Glomerular endothelial cell (primary cell): ENCODE measurements at regions not wholly inside any gene's neighbourhood (a gene's known extent, or its start where the extent isn't known, plus 50 kb on each side); places are given as distances from the start of the nearest gene placed in this dataset.
"Not testable (repeated sequence)": the region's sequence is repeated elsewhere in the genome, so short reads cannot be mapped to it uniquely, and the experiment has no call there.

Experiments
- DNase-seq: peaks from one replicate; pipeline ENCODE4 v3.0.0-alpha.2; 2011; ENCODE audit warnings: low read depth, low spot score; ENCODE audit errors: extremely low read depth

GRCh38 chr21:35583566-35584216 is 476.6 kb downstream of the SETD4 start:
- DNase-seq, result no peak

GRCh38 chr21:35582731-35583130 is 477.6 kb downstream of the SETD4 start:
- DNase-seq, result no peak

GRCh38 chr21:35581640-35582039 is 478.7 kb downstream of the SETD4 start:
- no peak for DNase-seq

GRCh38 chr21:35579520-35580293 is 480.6 kb downstream of the SETD4 start:
- DNase-seq, result no peak

- no peak for DNase-seq
These were observed 481.4 kb downstream of the SETD4 start for GRCh38 chr21:35578831-35579471.

GRCh38 chr21:35578347-35578782 is 482.0 kb downstream of the SETD4 start:
- no peak for DNase-seq

GRCh38 chr21:35575280-35575915 is 484.9 kb downstream of the SETD4 start:
- no peak for DNase-seq

GRCh38 chr21:35573472-35574374 is 486.6 kb downstream of the SETD4 start:
- DNase-seq, result no peak

- DNase-seq, result no peak
These were observed 488.4 kb downstream of the SETD4 start for GRCh38 chr21:35571910-35572309.

- no peak for DNase-seq
These were observed 491.7 kb downstream of the SETD4 start for GRCh38 chr21:35568643-35569042.

- DNase-seq, result no peak
These were observed 493.5 kb downstream of the SETD4 start for GRCh38 chr21:35566874-35567273.

GRCh38 chr21:35565204-35565611 is 495.1 kb downstream of the SETD4 start:
- DNase-seq, result no peak

- DNase-seq, result no peak
These were observed 496.4 kb downstream of the SETD4 start for GRCh38 chr21:35563885-35564451.

- DNase-seq, result no peak
These were observed 497.4 kb downstream of the SETD4 start for GRCh38 chr21:35562876-35563275.

- DNase-seq, result no peak
These were observed 499.2 kb downstream of the SETD4 start for GRCh38 chr21:35561116-35561515.

GRCh38 chr21:35559829-35560225 is 500.5 kb downstream of the SETD4 start:
- no peak for DNase-seq

GRCh38 chr21:35559128-35559828 is 501.0 kb downstream of the SETD4 start:
- DNase-seq, result no peak

GRCh38 chr21:35556536-35556935 is 503.8 kb downstream of the SETD4 start:
- DNase-seq, result no peak

GRCh38 chr21:35552483-35552882 is 503.4 kb upstream of the RUNX1 start:
- not testable (repeated sequence) for DNase-seq
